OCI-LY3 (cell line): ENCODE measurements at regions not wholly inside any gene's neighbourhood (a gene's known extent, or its start where the extent isn't known, plus 50 kb on each side); places are given as distances from the start of the nearest gene placed in this dataset.

Experiments used
- CTCF ChIP-seq: fragments of 200-600, 300-600 bp; sonication (generic); IDR thresholded peaks from 2 replicates; pipeline ENCODE4 v1.5.1; 2014; ENCODE audit warnings: antibody characterized with exemption, low read length, low read depth
- EZH2phosphoT487 ChIP-seq: fragments of 200-600 bp; shearing (Covaris generic); IDR thresholded peaks from 2 replicates; pipeline ENCODE4 v1.6.1; 2018; ENCODE audit warnings: antibody characterized with exemption, mixed run types, low read depth

GRCh38 chr2:144824306-144825080, 304.6 kb upstream of the ZEB2 start:
- no peak for TF ChIP-seq CTCF
- TF ChIP-seq EZH2phosphoT487: no peak
